ENCODE measurements at regions not wholly inside any gene's neighbourhood (a gene's known extent, or its start where the extent isn't known, plus 50 kb on each side); places are given as distances from the start of the nearest gene placed in this dataset.
"Not testable (repeated sequence)": the region's sequence is repeated elsewhere in the genome, so short reads cannot be mapped to it uniquely, and the experiment has no call there.

DNA sequence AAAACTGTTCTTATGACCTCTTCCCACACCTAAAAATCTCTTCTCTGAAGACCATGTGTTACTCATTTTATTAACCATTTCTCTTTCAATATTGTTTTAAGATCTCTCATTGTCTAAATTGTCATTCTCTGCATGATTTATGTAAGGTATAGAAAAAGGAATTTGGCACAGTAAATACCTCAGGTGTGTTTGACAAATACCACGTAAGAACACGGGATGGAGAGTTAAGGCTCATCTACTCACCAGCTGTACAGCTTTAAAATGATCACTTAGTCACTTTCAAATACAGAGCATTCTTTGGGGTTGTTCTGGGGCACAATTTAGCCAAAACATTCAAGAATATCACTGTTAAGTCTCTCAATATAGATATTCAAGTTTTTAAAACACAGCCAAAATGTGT is 627.1 kb downstream of the MCTP2 start:
- Histone ChIP-seq H3K27ac (ENCODE audit: low read depth, low read length) (no peak overlapping the region), H3K27me3 (ENCODE audit: control insufficient read depth, insufficient read depth, low read length) (no peaks in the 10 kb centered on the region), H3K4me1 (ENCODE audit: control insufficient read depth, insufficient read depth, low read length) (no peaks in the 10 kb centered on the region), H3K9ac (ENCODE audit: low read depth, low read length) (no peak overlapping the region), H3K4me3 (ENCODE audit: low read depth, low read length) (no peak overlapping the region), H3K36me3 (ENCODE audit: control insufficient read depth, insufficient read depth, low read length) (no peaks in the 10 kb centered on the region), H3K9me3 (ENCODE audit: control insufficient read depth, insufficient read depth, low read length) (0 out of 2 replicates have a peak, but pooled peaks cover 4% of the 10 kb centered on the region)

DNA sequence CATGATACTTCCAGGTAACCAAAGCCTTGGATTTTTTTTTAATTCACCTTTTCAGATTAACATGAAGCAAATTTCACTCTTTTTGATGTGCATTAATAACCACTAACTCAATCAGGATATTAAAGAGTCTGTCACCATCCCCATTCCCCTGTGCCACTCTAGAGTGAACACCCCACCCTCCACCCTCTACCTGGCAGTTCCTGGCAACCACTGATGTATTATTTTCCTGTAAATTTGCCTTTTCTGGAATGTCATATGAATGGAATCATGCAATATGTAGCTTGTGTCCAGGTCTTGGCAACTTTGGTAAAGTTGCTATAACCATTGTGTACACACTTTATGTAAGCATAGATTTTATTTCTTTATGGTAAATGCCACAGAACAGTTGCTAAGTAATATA is 627.6 kb downstream of the MCTP2 start:
- Histone ChIP-seq H3K4me3 (ENCODE audit: low read depth, low read length) (no peak overlapping the region), H3K9ac (ENCODE audit: low read depth, low read length) (no peak overlapping the region), H3K36me3 (ENCODE audit: control insufficient read depth, insufficient read depth, low read length) (no peaks in the 10 kb centered on the region), H3K4me1 (ENCODE audit: control insufficient read depth, insufficient read depth, low read length) (no peaks in the 10 kb centered on the region), H3K9me3 (ENCODE audit: control insufficient read depth, insufficient read depth, low read length) (0 out of 2 replicates have a peak, but pooled peaks cover 4% of the 10 kb centered on the region), H3K27me3 (ENCODE audit: control insufficient read depth, insufficient read depth, low read length) (no peaks in the 10 kb centered on the region), H3K27ac (ENCODE audit: low read depth, low read length) (no peak overlapping the region)

DNA sequence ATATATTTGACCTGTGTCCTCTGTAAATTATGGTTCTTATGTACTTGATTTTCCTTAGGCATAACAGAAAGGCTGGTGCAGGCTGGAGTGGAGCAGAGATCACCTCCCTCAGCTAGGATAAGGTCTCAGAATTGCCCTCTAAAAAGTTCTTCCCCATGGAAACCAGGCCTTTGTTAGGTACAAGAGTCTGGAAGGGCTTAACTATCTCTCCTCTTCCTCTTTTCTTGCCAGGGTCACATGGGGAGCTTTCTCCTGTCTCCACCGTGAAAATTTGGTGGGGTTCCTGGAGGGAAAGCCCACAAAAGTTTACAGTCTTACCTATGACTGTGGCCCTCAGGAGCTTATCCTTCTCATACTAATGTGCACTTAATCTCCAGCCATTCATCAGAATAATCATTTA is 633.2 kb downstream of the MCTP2 start:
- no peak overlapping the region for H3K27ac ChIP-seq (ENCODE audit: low read depth, low read length)
- no peaks in the 10 kb centered on the region for H3K27me3 ChIP-seq (ENCODE audit: control insufficient read depth, insufficient read depth, low read length)
- no peaks in the 10 kb centered on the region for H3K4me1 ChIP-seq (ENCODE audit: control insufficient read depth, insufficient read depth, low read length)
- no peak overlapping the region for H3K9ac ChIP-seq (ENCODE audit: low read depth, low read length)
- no peak overlapping the region for H3K4me3 ChIP-seq (ENCODE audit: low read depth, low read length)
- H3K9me3 ChIP-seq (ENCODE audit: control insufficient read depth, insufficient read depth, low read length) = 0 out of 2 replicates have a peak, but pooled peaks cover 4% of the 10 kb centered on the region
- H3K36me3 ChIP-seq (ENCODE audit: control insufficient read depth, insufficient read depth, low read length) = no peaks in the 10 kb centered on the region

DNA sequence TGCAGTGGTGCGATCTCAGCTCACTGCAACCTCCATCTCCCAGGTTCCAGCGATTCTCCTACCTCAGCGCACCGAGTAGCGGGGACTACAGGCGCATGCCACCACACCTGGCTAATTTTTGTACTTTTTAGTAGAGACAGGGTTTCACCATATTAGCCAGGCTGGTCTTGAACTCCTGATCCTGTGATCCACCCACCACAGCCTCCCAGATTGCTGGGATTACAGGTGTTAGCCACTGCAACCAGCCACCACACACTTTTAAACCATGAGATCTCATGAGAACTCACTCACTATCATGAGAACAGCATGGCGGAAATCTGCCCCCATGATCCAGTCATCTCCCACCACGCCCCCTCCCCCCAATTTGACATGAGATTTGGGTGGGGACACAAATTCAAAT is 636.9 kb downstream of the MCTP2 start:
- not testable (repeated sequence) for H3K4me3 ChIP-seq (ENCODE audit: low read depth, low read length); H3K36me3 ChIP-seq (ENCODE audit: control insufficient read depth, insufficient read depth, low read length); H3K27ac ChIP-seq (ENCODE audit: low read depth, low read length)

DNA sequence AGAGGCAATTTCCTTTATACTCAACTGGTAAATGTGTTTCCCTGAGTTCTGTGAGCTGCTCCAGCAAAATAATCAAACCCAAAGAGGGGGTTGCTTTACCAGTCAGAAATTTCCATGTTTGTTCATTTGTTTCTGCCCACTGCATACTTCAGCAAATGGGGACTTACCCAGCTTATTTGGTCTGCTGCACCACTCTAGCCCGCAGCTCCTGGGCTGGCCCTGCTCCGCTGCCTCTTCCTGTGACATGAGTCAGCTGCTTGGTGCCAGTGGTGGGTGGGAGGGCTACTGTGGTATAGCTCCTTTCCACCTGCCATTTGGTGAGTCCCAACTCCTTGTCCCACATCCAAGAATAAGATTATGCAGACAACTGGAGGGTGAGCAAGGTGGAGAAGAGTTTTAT is 644.2 kb downstream of the MCTP2 start:
- no peak overlapping the region for H3K27ac ChIP-seq (ENCODE audit: low read depth, low read length)
- no peak overlapping the region for H3K4me3 ChIP-seq (ENCODE audit: low read depth, low read length)
- H3K36me3 ChIP-seq (ENCODE audit: control insufficient read depth, insufficient read depth, low read length) = no peaks in the 10 kb centered on the region
- peaks cover 15% of the 10 kb centered on the region for H3K9me3 ChIP-seq (ENCODE audit: control insufficient read depth, insufficient read depth, low read length)
- H3K9ac ChIP-seq (ENCODE audit: low read depth, low read length) = no peak overlapping the region
- no peaks in the 10 kb centered on the region for H3K27me3 ChIP-seq (ENCODE audit: control insufficient read depth, insufficient read depth, low read length)
- no peaks in the 10 kb centered on the region for H3K4me1 ChIP-seq (ENCODE audit: control insufficient read depth, insufficient read depth, low read length)

More for the DNA sequence above, 636.9 kb downstream of the MCTP2 start:
- not testable (repeated sequence) for H3K9me3 ChIP-seq (ENCODE audit: control insufficient read depth, insufficient read depth, low read length); H3K4me1 ChIP-seq (ENCODE audit: control insufficient read depth, insufficient read depth, low read length); H3K9ac ChIP-seq (ENCODE audit: low read depth, low read length); H3K27me3 ChIP-seq (ENCODE audit: control insufficient read depth, insufficient read depth, low read length)

DNA sequence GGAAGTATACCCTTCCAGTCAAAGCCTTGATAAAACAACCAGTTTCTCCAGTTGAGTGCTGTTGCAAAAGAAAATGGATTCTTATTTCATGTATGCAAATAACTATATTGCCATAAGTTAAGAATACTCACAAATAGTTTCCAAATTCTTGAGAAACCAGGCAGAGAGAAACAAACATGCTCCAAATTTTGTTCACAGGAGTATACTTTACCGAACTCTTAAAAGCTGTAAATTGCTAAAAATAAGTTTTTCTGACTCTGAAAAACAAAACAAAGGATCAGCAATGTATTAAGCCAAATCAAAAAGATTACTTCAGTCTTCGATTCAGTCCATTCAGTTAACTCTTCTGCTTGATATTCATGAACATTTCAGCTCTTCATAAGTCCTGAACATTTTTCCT is 646.5 kb downstream of the MCTP2 start:
- Histone ChIP-seq H3K27ac (ENCODE audit: low read depth, low read length) (no peak overlapping the region), H3K4me3 (ENCODE audit: low read depth, low read length) (no peak overlapping the region), H3K27me3 (ENCODE audit: control insufficient read depth, insufficient read depth, low read length) (no peaks in the 10 kb centered on the region), H3K9me3 (ENCODE audit: control insufficient read depth, insufficient read depth, low read length) (peaks cover 19% of the 10 kb centered on the region), H3K9ac (ENCODE audit: low read depth, low read length) (no peak overlapping the region), H3K36me3 (ENCODE audit: control insufficient read depth, insufficient read depth, low read length) (no peaks in the 10 kb centered on the region), H3K4me1 (ENCODE audit: control insufficient read depth, insufficient read depth, low read length) (no peaks in the 10 kb centered on the region)

DNA sequence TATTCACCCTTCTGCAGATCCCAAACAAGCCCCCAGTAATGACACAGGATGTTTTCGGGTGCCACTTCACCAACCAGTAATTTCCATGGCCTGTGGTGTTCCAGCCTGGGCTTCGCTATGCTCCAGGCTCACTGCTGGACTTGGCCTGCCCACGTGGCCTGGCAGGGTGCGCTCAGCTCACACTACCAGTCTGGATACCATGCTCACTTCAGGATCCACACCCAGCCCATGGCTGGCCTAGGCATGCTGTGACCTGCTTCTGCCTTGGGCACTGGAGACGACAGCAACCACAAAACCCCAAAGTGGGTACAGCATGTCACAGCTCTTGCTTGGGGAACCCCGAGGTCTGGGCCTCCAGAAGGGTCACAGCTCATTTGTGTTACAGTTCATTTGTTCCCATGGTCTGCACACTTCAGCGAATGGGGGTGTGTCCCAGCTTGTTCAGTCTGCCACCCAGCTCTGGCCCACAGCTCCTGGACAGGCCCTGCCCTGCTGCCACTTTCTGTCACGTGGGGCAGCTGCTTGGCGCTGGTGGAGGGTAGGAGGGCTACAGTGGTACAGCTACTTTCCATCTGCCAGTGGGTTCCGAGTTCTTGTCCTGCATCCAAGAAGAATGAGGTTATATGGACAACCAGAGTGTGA is 650.8 kb downstream of the MCTP2 start:
- no peak overlapping the region for H3K4me3 ChIP-seq (ENCODE audit: low read depth, low read length)
- H3K4me1 ChIP-seq (ENCODE audit: control insufficient read depth, insufficient read depth, low read length) = no peaks in the 10 kb centered on the region
- no peak overlapping the region for H3K9ac ChIP-seq (ENCODE audit: low read depth, low read length)
- H3K36me3 ChIP-seq (ENCODE audit: control insufficient read depth, insufficient read depth, low read length) = no peaks in the 10 kb centered on the region
- no peaks in the 10 kb centered on the region for H3K27me3 ChIP-seq (ENCODE audit: control insufficient read depth, insufficient read depth, low read length)
- no peak overlapping the region for H3K27ac ChIP-seq (ENCODE audit: low read depth, low read length)
- peaks cover 18% of the 10 kb centered on the region for H3K9me3 ChIP-seq (ENCODE audit: control insufficient read depth, insufficient read depth, low read length)

DNA sequence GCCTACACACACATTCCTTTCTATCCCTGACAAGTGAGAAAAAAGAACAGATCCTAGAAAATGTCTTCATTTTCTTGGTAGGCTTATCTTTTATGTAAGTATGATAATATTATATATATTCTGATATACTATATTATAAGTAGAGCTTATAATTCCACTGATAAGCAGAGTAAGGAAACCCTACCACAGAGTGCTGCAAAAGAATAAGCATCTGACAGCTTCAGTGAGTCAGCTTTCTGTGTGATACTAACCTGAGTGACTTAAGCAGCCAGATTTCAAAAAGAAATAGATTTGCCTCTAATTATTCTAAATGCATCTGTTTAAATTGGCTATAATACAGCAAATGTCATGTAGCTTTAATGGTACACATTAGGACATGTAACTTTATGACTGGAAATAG is 656.0 kb downstream of the MCTP2 start:
- H3K27ac ChIP-seq (ENCODE audit: low read depth, low read length) = no peak overlapping the region
- no peaks in the 10 kb centered on the region for H3K4me1 ChIP-seq (ENCODE audit: control insufficient read depth, insufficient read depth, low read length)
- 0 out of 2 replicates have a peak, but pooled peaks cover 7% of the 10 kb centered on the region for H3K9me3 ChIP-seq (ENCODE audit: control insufficient read depth, insufficient read depth, low read length)
- H3K9ac ChIP-seq (ENCODE audit: low read depth, low read length) = no peak overlapping the region
- no peaks in the 10 kb centered on the region for H3K36me3 ChIP-seq (ENCODE audit: control insufficient read depth, insufficient read depth, low read length)
- H3K27me3 ChIP-seq (ENCODE audit: control insufficient read depth, insufficient read depth, low read length) = no peaks in the 10 kb centered on the region
- H3K4me3 ChIP-seq (ENCODE audit: low read depth, low read length) = no peak overlapping the region

DNA sequence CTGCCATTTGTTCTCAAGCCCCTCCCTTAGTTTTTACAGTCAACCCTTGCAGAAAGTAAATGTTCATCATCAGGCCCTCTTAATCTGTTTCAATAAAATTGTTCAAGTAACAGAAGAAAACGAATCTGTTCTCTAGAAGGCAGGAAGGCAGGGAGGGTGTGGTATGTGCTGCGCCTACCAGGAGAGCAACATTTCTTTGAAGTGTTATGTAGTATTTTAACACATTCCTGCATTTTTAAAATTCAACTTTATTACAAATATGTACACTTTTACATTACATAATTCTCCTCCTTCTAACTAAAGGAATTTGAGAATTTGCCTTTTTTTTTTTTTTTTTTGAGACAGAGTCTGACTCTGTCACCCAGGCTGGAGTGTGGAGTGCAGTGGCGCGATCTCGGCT is 657.8 kb downstream of the MCTP2 start:
- no peak overlapping the region for H3K27ac ChIP-seq (ENCODE audit: low read depth, low read length)
- no peaks in the 10 kb centered on the region for H3K4me1 ChIP-seq (ENCODE audit: control insufficient read depth, insufficient read depth, low read length)
- no peaks in the 10 kb centered on the region for H3K9me3 ChIP-seq (ENCODE audit: control insufficient read depth, insufficient read depth, low read length)
- no peak overlapping the region for H3K9ac ChIP-seq (ENCODE audit: low read depth, low read length)
- no peaks in the 10 kb centered on the region for H3K27me3 ChIP-seq (ENCODE audit: control insufficient read depth, insufficient read depth, low read length)
- no peak overlapping the region for H3K4me3 ChIP-seq (ENCODE audit: low read depth, low read length)
- H3K36me3 ChIP-seq (ENCODE audit: control insufficient read depth, insufficient read depth, low read length) = no peaks in the 10 kb centered on the region

DNA sequence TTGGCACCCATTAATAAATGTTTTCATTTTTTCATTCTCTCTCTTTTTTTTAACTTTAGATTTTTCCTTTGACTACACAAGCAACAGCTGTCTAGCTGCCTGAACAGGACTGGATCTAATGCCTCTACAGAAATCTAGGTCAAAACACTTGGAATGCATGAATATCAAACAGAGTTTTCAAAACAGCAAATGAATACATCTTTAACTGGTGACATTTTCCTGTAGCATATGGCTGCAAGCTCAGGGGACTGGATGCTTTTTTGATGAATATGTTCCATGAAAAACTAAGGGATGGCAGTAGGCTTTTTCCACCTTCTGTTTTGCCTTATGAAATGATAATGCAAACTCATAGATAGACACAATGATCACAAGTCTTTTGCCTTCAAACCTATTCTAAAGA is 661.7 kb downstream of the MCTP2 start:
- Histone ChIP-seq H3K4me3 (ENCODE audit: low read depth, low read length) (no peak overlapping the region), H3K9me3 (ENCODE audit: control insufficient read depth, insufficient read depth, low read length) (no peaks in the 10 kb centered on the region), H3K27ac (ENCODE audit: low read depth, low read length) (no peak overlapping the region), H3K9ac (ENCODE audit: low read depth, low read length) (no peak overlapping the region), H3K27me3 (ENCODE audit: control insufficient read depth, insufficient read depth, low read length) (no peaks in the 10 kb centered on the region), H3K36me3 (ENCODE audit: control insufficient read depth, insufficient read depth, low read length) (no peaks in the 10 kb centered on the region), H3K4me1 (ENCODE audit: control insufficient read depth, insufficient read depth, low read length) (no peaks in the 10 kb centered on the region)

DNA sequence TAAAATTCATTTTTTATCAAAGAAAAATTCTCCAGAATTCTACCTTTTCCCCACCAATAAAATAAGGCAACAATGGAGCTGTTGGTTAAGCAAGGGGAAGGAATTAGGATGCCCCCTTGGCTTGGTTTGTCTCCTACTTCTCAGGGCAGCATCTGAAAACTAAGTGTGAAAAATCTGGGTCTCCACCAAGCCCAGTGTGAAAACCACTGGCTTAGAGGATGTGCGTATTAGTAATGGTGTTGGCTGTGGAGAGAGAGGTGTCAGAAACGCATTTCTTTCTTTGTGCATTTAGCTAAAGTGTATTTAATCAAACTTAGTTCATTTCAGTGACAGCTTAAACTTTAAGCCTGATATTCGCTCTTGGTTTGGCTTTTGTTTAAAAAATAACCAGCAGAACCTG is 662.7 kb downstream of the MCTP2 start:
- no peak overlapping the region for H3K4me3 ChIP-seq (ENCODE audit: low read depth, low read length)

More for the DNA sequence above, 662.7 kb downstream of the MCTP2 start:
- H3K4me1 ChIP-seq (ENCODE audit: control insufficient read depth, insufficient read depth, low read length) = no peaks in the 10 kb centered on the region
- H3K27me3 ChIP-seq (ENCODE audit: control insufficient read depth, insufficient read depth, low read length) = no peaks in the 10 kb centered on the region
- H3K27ac ChIP-seq (ENCODE audit: low read depth, low read length) = no peak overlapping the region
- no peaks in the 10 kb centered on the region for H3K9me3 ChIP-seq (ENCODE audit: control insufficient read depth, insufficient read depth, low read length)
- H3K9ac ChIP-seq (ENCODE audit: low read depth, low read length) = no peak overlapping the region
- no peaks in the 10 kb centered on the region for H3K36me3 ChIP-seq (ENCODE audit: control insufficient read depth, insufficient read depth, low read length)
